HG02678 (cell line): ENCODE measurements at regions not wholly inside any gene's neighbourhood (a gene's known extent, or its start where the extent isn't known, plus 50 kb on each side); places are given as distances from the start of the nearest gene placed in this dataset.

Source experiments
- ATAC-seq: cut with Tn5 transposase; IDR thresholded peaks from one replicate; pipeline ENCODE4 v1.9.1; 2021; ENCODE audit warnings: mild to moderate bottlenecking, moderate library complexity; ENCODE audit not compliant: unreplicated experiment

DNA sequence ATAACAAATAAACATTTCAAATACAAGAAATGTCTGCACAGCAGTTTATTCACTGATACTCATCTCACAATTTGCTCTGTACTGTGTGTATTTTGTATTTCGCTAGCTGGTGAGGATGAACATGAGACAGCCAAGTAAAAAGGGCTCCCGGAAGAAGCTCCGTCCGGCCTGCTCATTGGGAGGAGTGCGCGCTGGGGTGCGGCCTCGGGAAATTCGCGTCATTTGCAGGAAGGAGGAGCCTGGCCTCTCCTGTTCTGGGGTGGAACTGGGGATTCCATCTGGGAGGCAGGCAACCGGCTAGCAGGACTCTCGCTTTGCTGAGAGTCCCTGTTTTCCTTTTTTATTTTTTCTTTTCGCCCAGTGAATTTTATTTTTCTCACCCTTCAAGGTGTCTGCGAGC is 368.4 kb upstream of the TMEM132C start:
- no peak for ATAC-seq

GRCh38 chr12:127899971-127900370 is 367.0 kb upstream of the TMEM132C start:
- ATAC-seq = no peak

GRCh38 chr12:127900386-127900785 is 366.6 kb upstream of the TMEM132C start:
- ATAC-seq = no peak

GRCh38 chr12:127903146-127903545 is 363.8 kb upstream of the TMEM132C start:
- ATAC-seq = no peak

- ATAC-seq = no peak
These were observed 357.9 kb upstream of the TMEM132C start for GRCh38 chr12:127909041-127909440.

GRCh38 chr12:127911291-127911690 is 355.7 kb upstream of the TMEM132C start:
- ATAC-seq = no peak

- no peak for ATAC-seq
These were observed 354.8 kb upstream of the TMEM132C start for GRCh38 chr12:127912035-127912665.

GRCh38 chr12:127923501-127923900 is 343.5 kb upstream of the TMEM132C start:
- ATAC-seq = no peak

DNA sequence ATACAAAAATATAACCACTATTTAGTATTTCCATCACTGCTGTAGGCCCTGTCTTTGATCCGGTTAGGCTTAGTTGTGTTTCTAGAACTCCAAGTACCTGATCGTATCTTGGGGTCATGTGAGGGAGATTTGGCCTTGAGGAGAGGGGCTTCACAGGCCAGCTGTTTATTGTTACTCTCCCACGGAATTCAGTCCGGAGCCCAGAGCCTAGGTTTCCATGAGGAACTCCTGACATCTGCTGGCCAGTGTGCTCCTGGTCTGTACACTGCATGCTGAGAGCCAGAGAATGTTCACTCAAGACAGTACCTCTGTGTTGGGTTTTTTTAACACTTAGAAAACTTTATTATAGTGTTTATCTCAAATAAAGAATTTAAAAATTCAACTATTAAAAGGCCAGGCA is 341.0 kb upstream of the TMEM132C start:
- ATAC-seq = no peak

DNA sequence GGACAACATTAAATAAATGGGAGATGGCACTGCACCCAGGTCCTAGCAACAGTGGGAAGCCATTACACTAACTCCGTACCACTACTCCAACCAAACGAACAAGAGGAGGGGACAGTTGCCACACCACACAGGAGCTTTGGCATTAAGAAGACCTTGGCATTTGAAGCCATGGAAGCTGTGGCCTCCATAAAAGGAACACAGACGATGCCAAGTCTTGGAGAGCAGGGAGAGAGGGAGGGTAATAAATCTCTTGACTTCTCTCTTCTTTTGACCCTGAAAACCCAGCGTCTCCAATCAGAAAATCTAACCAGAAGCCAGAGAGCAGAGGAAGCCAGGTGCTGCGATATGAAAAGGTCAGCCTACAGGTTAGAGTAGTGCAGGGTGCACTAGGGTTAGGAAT is 338.8 kb upstream of the TMEM132C start:
- no peak for ATAC-seq

DNA sequence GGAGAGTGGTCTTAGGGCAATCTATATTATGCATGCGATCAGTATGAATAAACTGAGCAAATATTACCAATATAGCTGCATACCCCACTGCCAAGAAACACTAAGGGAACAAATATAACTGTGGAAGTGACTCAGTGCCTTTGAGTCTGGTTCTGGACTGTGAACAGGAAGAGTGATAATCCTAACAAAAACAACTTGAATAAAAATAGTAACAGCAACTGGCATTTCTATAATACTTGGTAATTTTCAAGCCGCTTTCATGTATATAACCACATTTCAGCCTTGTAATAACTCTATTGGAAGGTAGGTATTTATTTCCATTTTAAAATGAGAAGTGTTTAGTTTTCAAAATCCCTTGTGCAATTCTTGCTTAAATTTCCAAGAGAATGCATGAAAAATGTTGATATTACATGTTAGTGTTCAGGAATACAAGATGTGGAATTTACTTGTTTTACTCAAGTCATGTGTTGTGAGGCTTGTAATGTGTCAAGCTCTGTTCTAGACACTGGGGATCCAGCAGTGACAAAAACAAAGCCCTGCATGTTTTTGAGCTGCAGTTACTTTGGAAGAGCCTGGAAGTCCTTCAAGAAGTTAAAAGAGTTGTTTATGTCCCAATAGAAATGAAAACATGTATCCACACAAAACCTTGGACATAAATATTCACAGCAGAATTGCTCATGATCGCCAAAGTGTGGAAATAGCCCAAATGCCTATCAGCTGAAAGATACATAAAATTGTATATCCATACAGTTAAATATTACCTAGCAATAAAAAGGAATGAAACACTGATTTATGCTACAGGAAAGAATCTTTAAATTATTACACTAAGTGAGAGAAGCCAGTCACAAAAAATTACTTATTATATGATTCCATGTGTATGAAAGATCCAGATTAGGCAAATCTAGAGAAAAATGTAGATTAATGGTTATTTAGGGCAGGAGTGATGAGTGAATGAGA is 338.1 kb upstream of the TMEM132C start:
- no peak for ATAC-seq

DNA sequence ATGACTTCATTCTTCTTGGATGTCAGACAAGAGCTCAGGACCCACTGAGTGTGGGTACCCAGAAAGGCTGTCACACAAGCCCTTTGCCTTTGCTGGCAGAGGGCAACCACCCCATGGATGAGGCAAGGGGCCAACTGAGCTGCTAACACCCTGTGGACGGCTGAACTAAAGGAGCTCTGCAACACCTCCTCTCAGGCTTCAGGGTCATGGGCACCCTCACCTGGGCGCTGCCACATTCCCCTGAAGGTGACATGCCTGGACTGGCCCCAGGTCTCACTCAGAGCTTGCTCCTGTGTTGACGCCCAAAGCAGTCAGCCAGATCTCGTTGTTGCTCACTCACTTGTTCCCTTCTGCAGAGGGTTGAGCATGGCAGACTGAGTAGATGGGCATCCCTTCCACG is 336.8 kb upstream of the TMEM132C start:
- ATAC-seq = no peak

- ATAC-seq = no peak
These were observed 332.6 kb upstream of the TMEM132C start for GRCh38 chr12:127934409-127934808.

DNA sequence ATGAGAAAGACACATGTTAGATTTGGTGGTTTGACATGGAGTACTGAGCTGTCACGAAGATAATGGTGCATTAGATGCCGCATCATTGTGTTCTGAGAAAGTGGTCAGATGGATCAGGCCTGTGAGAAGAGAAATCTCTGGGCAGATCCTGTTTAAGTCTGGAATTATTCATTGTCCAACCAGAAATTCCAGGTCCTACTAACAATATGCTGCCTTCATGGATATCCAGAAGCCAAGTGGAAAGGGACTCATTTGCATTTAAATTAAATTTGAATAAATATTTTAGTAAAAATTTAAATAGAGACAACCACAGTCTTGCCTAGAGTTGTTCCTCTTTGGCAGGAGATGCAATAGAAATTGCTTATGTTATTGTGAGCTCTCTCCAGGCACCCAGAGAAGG is 330.5 kb upstream of the TMEM132C start:
- ATAC-seq = no peak

DNA sequence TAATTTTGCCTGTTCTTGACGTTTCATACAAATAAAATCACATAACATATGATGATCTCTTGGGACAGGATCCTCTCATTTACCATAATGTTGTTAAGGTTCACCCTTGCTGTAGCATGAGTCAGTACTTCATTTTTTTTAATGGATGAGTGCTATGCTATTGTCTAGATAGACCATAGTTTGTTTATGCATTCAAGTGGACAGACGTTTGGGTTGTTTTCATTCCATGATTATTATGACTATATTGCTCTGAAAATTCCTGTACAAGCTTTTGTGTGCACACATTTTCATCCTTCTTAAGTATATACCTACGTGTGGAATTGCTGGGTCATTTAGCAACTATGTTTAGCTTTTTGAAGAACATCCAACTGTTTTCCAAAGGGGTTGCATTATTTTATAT is 325.6 kb upstream of the TMEM132C start:
- ATAC-seq = no peak

- ATAC-seq = no peak
These were observed 324.0 kb upstream of the TMEM132C start for GRCh38 chr12:127942981-127943380.

- no peak for ATAC-seq
These were observed 323.3 kb upstream of the TMEM132C start for GRCh38 chr12:127943481-127944210.

DNA sequence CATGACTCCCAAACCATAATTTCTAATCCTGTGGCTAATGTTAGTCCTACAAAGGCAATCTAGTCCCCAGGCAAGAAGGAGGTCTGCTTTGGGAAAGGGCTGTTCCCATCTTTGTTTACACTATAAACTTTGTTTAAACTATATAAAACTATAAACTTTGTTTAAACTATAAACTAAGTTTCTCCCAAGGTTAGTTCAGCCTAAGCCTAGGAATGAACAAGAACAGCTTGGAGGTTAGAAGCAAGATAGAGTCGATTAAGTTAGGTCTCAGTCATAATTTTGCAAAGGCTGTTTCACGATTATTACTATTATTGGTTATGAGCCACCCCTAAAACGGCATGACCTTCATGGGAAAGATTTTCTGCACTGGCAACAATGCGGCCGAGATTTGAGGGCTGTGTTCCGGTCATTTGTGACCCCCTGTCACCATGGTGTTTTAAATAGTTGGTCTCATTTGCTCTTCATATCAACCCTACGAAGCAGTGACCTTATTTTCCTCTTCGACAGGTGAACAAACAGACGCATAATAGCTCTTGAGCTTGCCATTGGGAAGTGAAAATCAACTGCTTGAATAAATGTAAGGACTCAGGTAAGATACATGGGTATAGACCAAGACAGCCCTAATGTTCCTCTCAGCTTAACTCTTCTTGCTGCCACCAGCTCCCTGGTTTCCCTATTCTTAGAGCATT is 322.6 kb upstream of the TMEM132C start:
- ATAC-seq = no peak

DNA sequence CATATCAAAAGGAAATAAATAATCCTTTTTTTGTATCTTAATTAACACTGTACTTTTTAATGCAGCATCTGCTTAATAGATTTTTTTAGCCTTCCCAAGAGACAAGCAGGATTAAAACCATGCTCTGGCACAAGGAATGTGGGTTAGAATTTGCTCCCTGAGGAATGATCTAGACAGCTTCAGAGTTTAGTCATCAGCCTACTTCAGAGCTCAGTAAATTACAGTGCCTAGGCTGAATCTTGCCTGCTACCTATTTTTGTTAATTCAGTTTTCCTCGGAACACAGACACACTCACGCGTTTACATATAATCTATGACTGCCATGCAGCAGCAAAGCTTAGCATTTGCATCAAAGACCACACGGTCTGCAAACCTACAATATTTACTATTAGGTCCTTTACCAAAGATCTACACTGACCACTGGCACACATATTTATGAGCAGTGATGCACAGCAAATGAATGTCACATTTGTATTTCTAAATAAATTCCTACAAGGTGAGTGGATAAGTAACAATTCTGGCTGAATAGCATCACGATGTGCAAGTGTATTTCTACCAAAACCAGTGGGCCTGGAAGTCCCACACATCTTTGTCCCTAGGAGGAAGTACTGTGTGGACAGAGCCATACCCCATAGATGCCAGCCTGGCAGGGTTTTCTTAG is 309.8 kb upstream of the TMEM132C start:
- no peak for ATAC-seq

DNA sequence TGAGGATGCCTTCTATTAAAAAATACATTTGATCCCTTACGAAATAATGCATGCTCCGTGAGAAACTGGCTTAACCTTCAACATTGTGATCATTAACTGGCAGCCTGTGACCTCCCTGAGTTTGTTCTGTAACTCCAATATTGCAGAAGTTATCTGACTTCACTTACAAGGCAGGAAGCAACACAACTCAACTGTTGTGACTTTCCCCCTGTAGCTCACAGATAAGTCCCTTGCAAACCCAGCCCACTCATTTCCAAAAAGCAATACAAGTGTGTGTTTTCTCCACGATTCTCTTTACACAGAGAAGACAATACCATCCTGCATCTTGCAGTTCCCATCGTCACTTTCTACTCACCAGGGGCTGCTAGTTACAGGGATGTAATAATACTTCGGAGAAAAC is 304.7 kb upstream of the TMEM132C start:
- ATAC-seq = no peak

- no peak for ATAC-seq
These were observed 303.0 kb upstream of the TMEM132C start for GRCh38 chr12:127963933-127964332.
